PC-9 (cell line): ENCODE measurements at regions not wholly inside any gene's neighbourhood (a gene's known extent, or its start where the extent isn't known, plus 50 kb on each side); places are given as distances from the start of the nearest gene placed in this dataset.

Experiments
- CTCF ChIP-seq: fragments of 200-600 bp; sonication (generic); conservative IDR thresholded peaks from 2 replicates; pipeline ENCODE4 v1.6.1; 2017; ENCODE audit warnings: mixed run types, antibody characterized with exemption, mild to moderate bottlenecking, moderate library complexity
- EZH2 ChIP-seq: fragments of 200-600 bp; sonication (generic); IDR thresholded peaks from 2 replicates; pipeline ENCODE4 v1.8.0; 2017; ENCODE audit warnings: antibody characterized with exemption, low read depth

- TF ChIP-seq CTCF (no peak), EZH2 (no peak)
Measured at GRCh38 chr16:76724181-76724580, 447.0 kb downstream of the CNTNAP4 start.
